Fibroblast of mammary gland (primary cell): ENCODE measurements at regions not wholly inside any gene's neighbourhood (a gene's known extent, or its start where the extent isn't known, plus 50 kb on each side); places are given as distances from the start of the nearest gene placed in this dataset.

ENCODE experiments used
- DNase-seq: peaks from one replicate; pipeline ENCODE4 v3.0.0-alpha.2; 2010; ENCODE audit warnings: low read depth
- H3K4me3 ChIP-seq: 2 replicates; pipeline ENCODE4 v1.5.1; 2011; ENCODE audit warnings: low read depth, mild to moderate bottlenecking, low read length, moderate library complexity; ENCODE audit not compliant: control insufficient read depth
- TF ChIP-seq, protein P1 (sequence below): conservative IDR thresholded peaks from 2 replicates; pipeline ENCODE4 v1.5.1; 2011; ENCODE audit warnings: low read depth, low read length, inconsistent platforms; ENCODE audit not compliant: control insufficient read depth, insufficient read depth

DNA sequence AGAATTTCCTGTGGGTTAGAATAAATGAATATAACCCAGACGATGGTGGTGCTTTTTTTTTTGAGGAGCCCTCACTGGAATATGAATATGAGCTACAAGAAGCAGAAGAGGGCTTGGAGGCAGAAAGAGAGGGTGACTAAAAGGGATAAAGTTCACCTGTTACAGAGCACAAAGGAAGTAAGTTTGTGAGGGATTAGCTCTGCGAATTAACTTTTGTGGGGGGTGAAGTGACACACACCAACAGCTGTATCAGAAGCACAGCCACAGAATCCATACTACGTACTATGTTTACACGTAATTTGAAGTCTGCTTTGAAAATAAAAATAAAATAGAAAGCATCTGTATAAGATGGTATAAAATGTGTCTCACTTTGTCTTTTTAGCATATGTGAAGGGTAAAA, 963.6 kb upstream of the DIAPH2 start:
- TF ChIP-seq, protein P1, sequence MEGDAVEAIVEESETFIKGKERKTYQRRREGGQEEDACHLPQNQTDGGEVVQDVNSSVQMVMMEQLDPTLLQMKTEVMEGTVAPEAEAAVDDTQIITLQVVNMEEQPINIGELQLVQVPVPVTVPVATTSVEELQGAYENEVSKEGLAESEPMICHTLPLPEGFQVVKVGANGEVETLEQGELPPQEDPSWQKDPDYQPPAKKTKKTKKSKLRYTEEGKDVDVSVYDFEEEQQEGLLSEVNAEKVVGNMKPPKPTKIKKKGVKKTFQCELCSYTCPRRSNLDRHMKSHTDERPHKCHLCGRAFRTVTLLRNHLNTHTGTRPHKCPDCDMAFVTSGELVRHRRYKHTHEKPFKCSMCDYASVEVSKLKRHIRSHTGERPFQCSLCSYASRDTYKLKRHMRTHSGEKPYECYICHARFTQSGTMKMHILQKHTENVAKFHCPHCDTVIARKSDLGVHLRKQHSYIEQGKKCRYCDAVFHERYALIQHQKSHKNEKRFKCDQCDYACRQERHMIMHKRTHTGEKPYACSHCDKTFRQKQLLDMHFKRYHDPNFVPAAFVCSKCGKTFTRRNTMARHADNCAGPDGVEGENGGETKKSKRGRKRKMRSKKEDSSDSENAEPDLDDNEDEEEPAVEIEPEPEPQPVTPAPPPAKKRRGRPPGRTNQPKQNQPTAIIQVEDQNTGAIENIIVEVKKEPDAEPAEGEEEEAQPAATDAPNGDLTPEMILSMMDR, result no peak
- no peak overlapping the region for H3K4me3 ChIP-seq
- DNase-seq, result no peak

DNA sequence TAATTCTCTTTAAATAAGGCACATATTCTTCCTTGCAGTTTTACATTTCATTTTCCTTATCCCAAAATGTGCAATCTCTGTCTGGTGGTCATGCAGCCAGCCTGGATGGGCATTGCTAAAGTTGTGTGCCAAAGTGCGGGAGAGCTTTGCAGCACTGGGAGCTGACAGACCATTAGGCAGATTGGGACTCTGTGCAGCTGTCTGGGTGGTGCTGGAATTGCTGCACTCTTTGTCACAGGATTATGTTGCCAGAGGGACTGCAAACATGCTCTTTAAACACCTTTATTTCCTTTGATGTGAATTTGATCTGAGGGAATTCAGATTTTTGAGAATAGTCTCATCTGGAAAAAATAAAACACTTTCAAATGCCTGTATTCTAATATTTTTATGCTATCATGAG, 956.2 kb upstream of the DIAPH2 start:
- no peak for DNase-seq
- H3K4me3 ChIP-seq, result no peak overlapping the region
- TF ChIP-seq, protein P1, result no peak

DNA sequence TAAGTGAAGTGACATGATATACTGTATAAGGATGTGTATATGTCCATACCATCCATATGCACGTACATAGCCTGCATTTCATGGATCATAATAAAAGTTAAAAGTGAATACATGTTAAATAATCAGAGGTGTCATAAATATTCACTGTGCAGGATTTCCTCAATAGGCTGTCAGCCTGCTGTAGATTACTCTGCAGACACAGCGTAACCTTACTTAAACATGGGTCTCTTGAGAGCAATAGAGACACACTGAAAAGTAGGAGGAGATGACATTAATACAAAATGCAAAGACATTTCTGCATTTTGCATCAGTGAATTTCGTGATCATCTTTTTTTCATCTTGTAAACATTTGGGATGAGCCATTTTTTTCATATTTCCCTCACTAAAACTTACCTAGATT, 955.2 kb upstream of the DIAPH2 start:
- H3K4me3 ChIP-seq, result no peak overlapping the region
- TF ChIP-seq, protein P1, result no peak
- DNase-seq, result no peak

DNA sequence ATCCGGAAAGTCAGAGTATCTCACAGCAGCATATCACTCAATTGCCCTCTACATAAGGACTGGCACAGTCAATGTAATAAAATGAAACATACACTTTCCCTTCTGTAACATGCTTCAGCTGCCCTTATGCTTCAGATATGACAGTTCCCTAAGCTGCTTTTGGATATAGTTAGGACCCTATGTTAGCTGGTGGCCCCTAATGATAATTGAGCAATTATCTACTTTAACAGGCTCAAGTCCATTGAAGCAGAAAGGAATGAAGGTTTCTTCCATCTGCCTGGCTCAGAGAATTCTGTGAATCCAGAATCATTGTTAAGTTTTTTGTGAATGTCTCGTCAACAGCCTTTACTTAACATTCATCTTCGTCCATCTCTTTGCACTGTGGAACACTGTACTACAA, 951.2 kb upstream of the DIAPH2 start:
- TF ChIP-seq, protein P1, result no peak
- no peak overlapping the region for H3K4me3 ChIP-seq
- no peak for DNase-seq

DNA sequence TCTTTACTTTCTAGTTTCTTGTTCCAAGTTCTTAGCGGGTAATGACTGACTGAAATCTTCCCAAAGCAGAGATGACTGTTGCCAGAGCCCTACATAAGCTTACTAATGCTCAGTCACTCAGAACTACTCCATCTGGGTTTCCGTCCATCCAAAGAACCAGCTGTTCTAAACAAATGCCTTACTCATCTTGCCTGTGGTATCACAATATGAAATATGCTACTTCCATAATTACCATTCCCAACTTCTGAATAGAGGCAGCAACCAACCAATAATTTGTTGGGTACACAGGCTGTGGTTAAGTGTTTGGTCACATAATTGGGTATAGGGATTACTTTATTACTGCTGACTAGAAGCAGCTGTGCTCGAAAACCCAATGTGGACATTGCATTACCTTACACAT, 930.2 kb upstream of the DIAPH2 start:
- TF ChIP-seq, protein P1, result no peak
- H3K4me3 ChIP-seq, result no peak overlapping the region
- no peak for DNase-seq

DNA sequence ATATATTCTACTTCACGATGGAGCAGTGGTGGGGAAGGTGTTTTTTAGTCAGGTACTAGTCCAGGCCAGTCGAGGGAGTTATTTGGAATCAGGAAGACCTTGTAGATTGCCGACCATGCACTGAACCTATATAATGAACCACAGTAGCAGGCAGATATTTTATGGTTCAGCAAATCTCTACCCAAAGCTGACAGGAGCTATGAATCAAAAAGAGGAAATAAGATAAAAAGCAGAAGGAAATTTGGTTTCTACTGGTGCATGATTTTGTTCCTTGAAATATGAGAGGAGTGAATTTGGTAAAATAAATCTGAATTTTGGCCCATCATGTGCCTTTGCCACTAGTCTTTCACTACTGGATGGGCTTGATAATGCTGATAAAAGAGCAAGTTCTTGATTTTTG, 924.3 kb upstream of the DIAPH2 start:
- TF ChIP-seq, protein P1, result no peak
- DNase-seq, result no peak
- H3K4me3 ChIP-seq, result no peak overlapping the region

DNA sequence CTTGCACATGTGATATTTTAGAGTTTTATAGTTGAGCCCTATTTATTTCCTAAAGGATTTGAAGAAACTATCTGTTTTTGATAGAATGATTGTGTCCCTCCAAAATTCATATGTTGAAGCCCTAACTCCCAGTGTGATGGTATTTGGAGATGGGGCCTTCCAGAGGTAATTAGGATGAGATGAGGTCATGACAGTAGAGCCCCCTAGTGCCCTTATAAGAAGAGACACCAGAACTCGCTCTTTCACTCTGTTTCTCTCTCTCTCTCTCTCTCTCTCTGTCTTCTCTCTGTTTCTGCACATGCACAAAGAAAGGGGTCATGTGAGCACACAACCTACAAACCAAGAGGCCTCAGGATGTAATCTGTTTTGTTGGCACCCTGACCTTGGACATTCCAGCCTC, 921.9 kb upstream of the DIAPH2 start:
- no peak overlapping the region for H3K4me3 ChIP-seq
- DNase-seq, result no peak
- TF ChIP-seq, protein P1, result peak; percentile 2
